ENCODE measurements at regions not wholly inside any gene's neighbourhood (a gene's known extent, or its start where the extent isn't known, plus 50 kb on each side); places are given as distances from the start of the nearest gene placed in this dataset.

DNA sequence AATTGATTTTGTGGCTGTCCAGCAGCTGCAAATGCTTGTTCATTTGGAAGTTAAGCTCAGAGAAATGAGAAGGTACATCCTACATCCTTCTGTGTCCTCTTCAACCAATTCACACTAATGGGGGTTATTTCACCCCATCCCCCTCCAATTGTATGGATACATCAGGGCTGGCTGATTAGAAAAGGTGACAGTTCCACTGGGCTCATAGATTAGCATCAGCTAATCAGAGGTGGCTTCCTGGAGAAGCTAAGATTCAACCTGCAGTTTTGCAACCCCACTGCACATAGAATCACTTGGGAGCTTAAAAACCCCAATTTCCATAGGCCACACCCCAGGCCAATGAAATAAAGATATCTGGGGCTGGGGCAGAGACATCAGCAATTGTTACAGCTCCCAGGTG is 217.7 kb upstream of the TLE3 start:
- no peak for TF ChIP-seq YY1 (IDR thresholded peaks at IDR 0.05; ENCODE audit: low read depth)
- TF ChIP-seq REST (IDR thresholded peaks at IDR 0.05; ENCODE audit: low read depth): no peak
- no peak for TF ChIP-seq TAF1 (IDR thresholded peaks at IDR 0.05; ENCODE audit: low read depth)
- TF ChIP-seq FOXM1 (IDR thresholded peaks at IDR 0.05; ENCODE audit: borderline replicate concordance, low read depth): no peak
- TF ChIP-seq, protein P1, sequence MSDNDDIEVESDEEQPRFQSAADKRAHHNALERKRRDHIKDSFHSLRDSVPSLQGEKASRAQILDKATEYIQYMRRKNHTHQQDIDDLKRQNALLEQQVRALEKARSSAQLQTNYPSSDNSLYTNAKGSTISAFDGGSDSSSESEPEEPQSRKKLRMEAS (IDR thresholded peaks at IDR 0.05): no peak
- no peak for TF ChIP-seq EP300 (IDR thresholded peaks at IDR 0.05; ENCODE audit: borderline replicate concordance)
- TF ChIP-seq, protein P2, sequence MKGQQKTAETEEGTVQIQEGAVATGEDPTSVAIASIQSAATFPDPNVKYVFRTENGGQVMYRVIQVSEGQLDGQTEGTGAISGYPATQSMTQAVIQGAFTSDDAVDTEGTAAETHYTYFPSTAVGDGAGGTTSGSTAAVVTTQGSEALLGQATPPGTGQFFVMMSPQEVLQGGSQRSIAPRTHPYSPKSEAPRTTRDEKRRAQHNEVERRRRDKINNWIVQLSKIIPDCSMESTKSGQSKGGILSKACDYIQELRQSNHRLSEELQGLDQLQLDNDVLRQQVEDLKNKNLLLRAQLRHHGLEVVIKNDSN (IDR thresholded peaks at IDR 0.05): no peak
- no peak for TF ChIP-seq RAD21 (IDR thresholded peaks at IDR 0.05; ENCODE audit: low read depth)
- TF ChIP-seq CREB1 (IDR thresholded peaks at IDR 0.05; ENCODE audit: low read depth): no peak
- TF ChIP-seq ZBTB7A (IDR thresholded peaks at IDR 0.05; ENCODE audit: low read depth): no peak
- TF ChIP-seq NFIC (IDR thresholded peaks at IDR 0.05): no peak
- TF ChIP-seq TCF12 (IDR thresholded peaks at IDR 0.05; ENCODE audit: low read depth): no peak
- no peak for TF ChIP-seq TEAD4 (IDR thresholded peaks at IDR 0.05)
- TF ChIP-seq CEBPB (IDR thresholded peaks at IDR 0.05): no peak
- TF ChIP-seq EGR1 (IDR thresholded peaks at IDR 0.05): no peak

- TF ChIP-seq FOXM1 (IDR thresholded peaks at IDR 0.05; ENCODE audit: borderline replicate concordance, low read depth): no peak
- no peak for TF ChIP-seq TEAD4 (IDR thresholded peaks at IDR 0.05)
- TF ChIP-seq, protein P1 (IDR thresholded peaks at IDR 0.05): no peak
- TF ChIP-seq TAF1 (IDR thresholded peaks at IDR 0.05; ENCODE audit: low read depth): no peak
- TF ChIP-seq CEBPB (IDR thresholded peaks at IDR 0.05): no peak
These were observed 217.0 kb upstream of the TLE3 start for GRCh38 chr15:70314688-70315087.

- TF ChIP-seq FOXM1 (IDR thresholded peaks at IDR 0.05; ENCODE audit: borderline replicate concordance, low read depth): no peak
- no peak for TF ChIP-seq REST (IDR thresholded peaks at IDR 0.05; ENCODE audit: low read depth)
- no peak for TF ChIP-seq EP300 (IDR thresholded peaks at IDR 0.05; ENCODE audit: borderline replicate concordance)
- no peak for TF ChIP-seq RAD21 (IDR thresholded peaks at IDR 0.05; ENCODE audit: low read depth)
- no peak for TF ChIP-seq CEBPB (IDR thresholded peaks at IDR 0.05)
- TF ChIP-seq TEAD4 (IDR thresholded peaks at IDR 0.05): no peak
- TF ChIP-seq NFIC (IDR thresholded peaks at IDR 0.05): no peak
- TF ChIP-seq, protein P1 (IDR thresholded peaks at IDR 0.05): no peak
- TF ChIP-seq, protein P2 (IDR thresholded peaks at IDR 0.05): no peak
- no peak for TF ChIP-seq TCF12 (IDR thresholded peaks at IDR 0.05; ENCODE audit: low read depth)
- no peak for TF ChIP-seq TAF1 (IDR thresholded peaks at IDR 0.05; ENCODE audit: low read depth)
- TF ChIP-seq ZBTB7A (IDR thresholded peaks at IDR 0.05; ENCODE audit: low read depth): no peak
These were observed 216.3 kb upstream of the TLE3 start for GRCh38 chr15:70314018-70314354.

DNA sequence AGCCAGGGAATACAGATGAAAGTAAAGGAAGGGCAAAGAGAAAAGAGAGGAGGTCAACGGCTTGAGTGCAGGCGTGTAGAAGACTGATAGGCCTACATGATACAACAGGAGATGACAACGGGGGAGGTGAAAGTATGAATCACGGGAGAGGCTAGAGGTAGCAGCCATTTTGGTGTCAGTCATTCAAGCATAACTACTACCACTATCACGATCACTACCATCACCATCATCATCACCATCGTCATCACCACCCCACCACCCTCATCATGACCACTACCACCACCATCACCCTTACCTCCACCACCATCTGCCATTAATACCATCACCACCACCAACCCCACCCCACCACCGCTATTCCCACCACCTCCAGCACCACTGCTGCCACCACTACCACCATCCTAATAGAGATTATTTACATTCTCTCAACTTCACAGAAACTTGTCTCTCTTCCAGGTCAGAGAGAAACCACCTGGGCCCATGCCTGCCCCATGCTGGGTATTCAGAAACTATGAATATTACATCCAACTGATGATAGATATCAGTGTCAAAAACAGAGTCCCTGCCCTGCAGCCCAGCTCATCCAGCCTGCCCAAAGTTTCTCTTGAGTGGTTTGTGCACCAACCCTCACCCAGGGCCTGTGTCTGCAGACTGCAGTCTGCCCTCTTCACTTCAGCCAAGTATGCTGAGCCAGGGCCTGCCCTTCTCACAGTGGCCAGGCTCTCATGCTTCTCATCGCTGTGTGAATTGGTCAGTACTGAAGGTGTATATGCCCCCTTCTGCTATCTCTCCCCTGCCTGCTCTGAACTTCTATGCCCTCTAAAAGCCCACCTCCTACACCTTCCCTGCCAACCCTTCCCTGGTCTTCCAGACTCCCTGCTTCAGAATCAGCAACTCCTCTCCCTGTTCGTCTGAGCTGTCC is 215.6 kb upstream of the TLE3 start:
- TF ChIP-seq CREB1 (IDR thresholded peaks at IDR 0.05; ENCODE audit: low read depth) (no peak), NFIC (IDR thresholded peaks at IDR 0.05) (no peak), CEBPB (IDR thresholded peaks at IDR 0.05) (no peak), FOXM1 (IDR thresholded peaks at IDR 0.05; ENCODE audit: borderline replicate concordance, low read depth) (no peak), RAD21 (IDR thresholded peaks at IDR 0.05; ENCODE audit: low read depth) (no peak), REST (IDR thresholded peaks at IDR 0.05; ENCODE audit: low read depth) (no peak), TEAD4 (IDR thresholded peaks at IDR 0.05) (no peak)
- TF ChIP-seq, protein P2 (IDR thresholded peaks at IDR 0.05): no peak

Measured in Ishikawa (cell line).